H9 (cell line): ENCODE measurements at regions not wholly inside any gene's neighbourhood (a gene's known extent, or its start where the extent isn't known, plus 50 kb on each side); places are given as distances from the start of the nearest gene placed in this dataset.

ENCODE experiments used
- DNase-seq: peaks from one replicate; pipeline ENCODE4 v3.0.0-alpha.2; 2017
- H2AFZ ChIP-seq: one replicate; pipeline ENCODE4 v1.6.1; 2013; ENCODE audit warnings: mild to moderate bottlenecking, low read length, control low read depth, moderate library complexity
- H2AK5ac ChIP-seq: 2 replicates; pipeline ENCODE4 v1.6.1; 2013; ENCODE audit warnings: low read length, control low read depth, mixed read lengths; ENCODE audit not compliant: insufficient read length
- H2BK120ac ChIP-seq: one replicate; pipeline ENCODE4 v1.6.1; 2013; ENCODE audit warnings: low read depth, mild to moderate bottlenecking, low read length, control low read depth, inconsistent platforms; ENCODE audit not compliant: poor library complexity, severe bottlenecking
- H2BK12ac ChIP-seq: 2 replicates; pipeline ENCODE4 v1.6.1; 2013; ENCODE audit warnings: low read length, control low read depth, mixed read lengths, low read depth; ENCODE audit not compliant: insufficient read length
- H2BK15ac ChIP-seq: 2 replicates; pipeline ENCODE4 v1.6.1; 2013; ENCODE audit warnings: low read depth, low read length, control low read depth
- H2BK20ac ChIP-seq: one replicate; pipeline ENCODE4 v1.6.1; 2013; ENCODE audit warnings: low read depth, mild to moderate bottlenecking, low read length, control low read depth, inconsistent platforms; ENCODE audit not compliant: poor library complexity, severe bottlenecking
- H2BK5ac ChIP-seq: 2 replicates; pipeline ENCODE4 v1.6.1; 2013; ENCODE audit warnings: low read length, control low read depth, mixed read lengths; ENCODE audit not compliant: insufficient read length
- H3K14ac ChIP-seq: 2 replicates; pipeline ENCODE4 v1.6.1; 2013; ENCODE audit warnings: low read length, control low read depth; ENCODE audit not compliant: insufficient read depth
- H3K18ac ChIP-seq: 2 replicates; pipeline ENCODE4 v1.6.1; 2013; ENCODE audit warnings: low read depth, mild to moderate bottlenecking, mixed read lengths, low read length, control low read depth; ENCODE audit not compliant: insufficient read length
- H3K23ac ChIP-seq: 2 replicates; pipeline ENCODE4 v1.6.1; 2013; ENCODE audit warnings: low read length, control low read depth, mixed read lengths, low read depth; ENCODE audit not compliant: insufficient read length
- H3K23me2 ChIP-seq: 2 replicates; pipeline ENCODE4 v1.6.1; 2013; ENCODE audit warnings: low read depth, mild to moderate bottlenecking, mixed read lengths, low read length, control low read depth; ENCODE audit not compliant: insufficient read length, poor library complexity, severe bottlenecking
- H3K27ac ChIP-seq: 2 replicates; pipeline ENCODE4 v1.5.1; 2013; ENCODE audit warnings: low read length, control low read depth, mixed read lengths, low read depth; ENCODE audit not compliant: insufficient read length
- H3K27me3 ChIP-seq: 2 replicates; pipeline ENCODE4 v1.6.1; 2013; ENCODE audit warnings: low read length, control low read depth, inconsistent platforms; ENCODE audit not compliant: insufficient read depth
- H3K4ac ChIP-seq: 2 replicates; pipeline ENCODE4 v1.6.1; 2013; ENCODE audit warnings: low read depth, mild to moderate bottlenecking, control low read depth, inconsistent platforms, low read length, moderate library complexity
- H3K4me1 ChIP-seq: 2 replicates; pipeline ENCODE4 v1.6.1; 2013; ENCODE audit warnings: low read length, control low read depth, inconsistent platforms; ENCODE audit not compliant: insufficient read depth
- H3K4me2 ChIP-seq: 2 replicates; pipeline ENCODE4 v1.6.1; 2013; ENCODE audit warnings: low read length, control low read depth, mixed read lengths; ENCODE audit not compliant: insufficient read length, insufficient read depth
- H3K56ac ChIP-seq: 2 replicates; pipeline ENCODE4 v1.6.1; 2013; ENCODE audit warnings: low read depth, mild to moderate bottlenecking, mixed read lengths, low read length, control low read depth; ENCODE audit not compliant: insufficient read length
- H3K79me1 ChIP-seq: 2 replicates; pipeline ENCODE4 v1.6.1; 2013; ENCODE audit warnings: low read depth, mild to moderate bottlenecking, moderate library complexity, low read length, control low read depth, inconsistent platforms; ENCODE audit not compliant: insufficient read depth, poor library complexity, severe bottlenecking
- H3K79me2 ChIP-seq: 2 replicates; pipeline ENCODE4 v1.6.1; 2013; ENCODE audit warnings: low read length, control low read depth, inconsistent platforms; ENCODE audit not compliant: insufficient read depth
- H3K9ac ChIP-seq: 2 replicates; pipeline ENCODE4 v1.6.1; 2013; ENCODE audit warnings: low read length, control low read depth, mixed read lengths; ENCODE audit not compliant: insufficient read length; ENCODE audit errors: extremely low read depth
- H3K9me3 ChIP-seq: one replicate; pipeline ENCODE4 v1.6.1; 2013; ENCODE audit warnings: low read depth, low read length, inconsistent platforms; ENCODE audit not compliant: control insufficient read depth
- H3T11ph ChIP-seq: one replicate; pipeline ENCODE4 v1.6.1; 2013; ENCODE audit warnings: mild to moderate bottlenecking, low read length, control low read depth, inconsistent platforms
- H4K20me1 ChIP-seq: one replicate; pipeline ENCODE4 v1.6.1; 2013; ENCODE audit not compliant: control insufficient read depth, insufficient read length, insufficient read depth
- H4K5ac ChIP-seq: 2 replicates; pipeline ENCODE4 v1.6.1; 2013; ENCODE audit warnings: low read depth, mild to moderate bottlenecking, mixed read lengths, low read length, control low read depth; ENCODE audit not compliant: insufficient read length
- H4K8ac ChIP-seq: replicated peaks from 2 replicates; pipeline ENCODE4 v1.6.1; 2013; ENCODE audit warnings: low read length, control low read depth, mixed read lengths, low read depth; ENCODE audit not compliant: insufficient read length
- H4K91ac ChIP-seq: 2 replicates; pipeline ENCODE4 v1.6.1; 2013; ENCODE audit warnings: low read depth, mild to moderate bottlenecking, moderate library complexity, mixed read lengths, low read length, control low read depth; ENCODE audit not compliant: insufficient read length
- H3K27ac Mint-ChIP-seq, 3 experiments: 2 replicates in 2 of 3; 3 replicates in 1 of 3; pipeline ENCODE4 v1.8.0; 2020 to 2021; ENCODE audit warnings: mixed read lengths in 3 of 3, mild to moderate bottlenecking in 1 of 3, moderate library complexity in 1 of 3
- H3K27me3 Mint-ChIP-seq: 2 replicates; pipeline ENCODE4 v1.8.0; 2021; ENCODE audit warnings: low read depth, mild to moderate bottlenecking, moderate library complexity, mixed read lengths
- H3K36me3 Mint-ChIP-seq, 3 experiments: 2 replicates in 2 of 3; 3 replicates in 1 of 3; pipeline ENCODE4 v1.8.0; 2020 to 2021; ENCODE audit warnings: low read depth in 3 of 3, mixed read lengths in 3 of 3; ENCODE audit not compliant: insufficient read depth in 1 of 3
- H3K4me1 Mint-ChIP-seq, 2 experiments: 2 replicates each; pipeline ENCODE4 v1.8.0; 2020; ENCODE audit warnings: mixed read lengths in 2 of 2
- H3K4me3 Mint-ChIP-seq, 2 experiments: 2 replicates in 1 of 2; 3 replicates in 1 of 2; pipeline ENCODE4 v1.8.0; 2020 to 2021; ENCODE audit warnings: mild to moderate bottlenecking in 2 of 2, mixed read lengths in 2 of 2, moderate library complexity in 1 of 2
- H3K9me3 Mint-ChIP-seq, 2 experiments: 2 replicates in 1 of 2; 3 replicates in 1 of 2; pipeline ENCODE4 v1.8.0; 2020; ENCODE audit warnings: mild to moderate bottlenecking in 2 of 2, mixed read lengths in 2 of 2, moderate library complexity in 1 of 2
- CTCF ChIP-seq: fragments of 200-600 bp; sonication (generic); conservative IDR thresholded peaks from 3 replicates; pipeline ENCODE4 v1.8.0; 2021; ENCODE audit warnings: antibody characterized with exemption, mild to moderate bottlenecking
- WGBS: extraction: QIAGEN DNeasy Blood & Tissue Kit; methylation state at CpG from one replicate; pipeline ENCODE4 v1.1.7; 2013; ENCODE audit warnings: missing lambda C conversion rate, low lambda C conversion rate, mixed read lengths; ENCODE audit not compliant: insufficient read length; ENCODE audit errors: extremely low coverage; 5-methylcytosine and 5-hydroxymethylcytosine counted together

GRCh38 chr7:94099679-94100078, 95.5 kb upstream of the BET1 start:
- no peak overlapping the region for H2AK5ac ChIP-seq
- no peak for DNase-seq
- Mint-ChIP-seq H3K36me3 (peaks cover 0 to 8% (median 5%) of the 10 kb centered on the region in 3 experiments; a peak in 4 of 7 replicates), H3K27me3 (no peaks in the 10 kb centered on the region), H3K4me1 (no peaks in the 10 kb centered on the region), H3K27ac (no peak overlapping the region), H3K4me3 (no peak overlapping the region), H3K9me3 (peaks cover 12 to 18% of the 10 kb centered on the region in 2 experiments; a peak in 3 of 5 replicates)
- H3K79me2 ChIP-seq, result no peaks in the 10 kb centered on the region
- no peak overlapping the region for H2BK5ac ChIP-seq
- TF ChIP-seq CTCF, result no peak
- no peak overlapping the region for H2BK120ac ChIP-seq
- H3K79me1 ChIP-seq, result no peaks in the 10 kb centered on the region
- no peaks in the 10 kb centered on the region for H3K9me3 ChIP-seq
- no peak overlapping the region for H3K56ac ChIP-seq
- H2BK12ac ChIP-seq, result no peak overlapping the region
- no peak overlapping the region for H4K8ac ChIP-seq
- no peak overlapping the region for H3K27ac ChIP-seq
- no peaks in the 10 kb centered on the region for H3K4me1 ChIP-seq
- no peak overlapping the region for H4K5ac ChIP-seq
- H2AFZ ChIP-seq, result no peak overlapping the region
- no peak overlapping the region for H3K4me2 ChIP-seq
- H2BK20ac ChIP-seq, result no peak overlapping the region
- H3K18ac ChIP-seq, result no peak overlapping the region
- no peak overlapping the region for H3K14ac ChIP-seq
- H2BK15ac ChIP-seq, result no peak overlapping the region
- no peaks in the 10 kb centered on the region for H3K27me3 ChIP-seq
- H3T11ph ChIP-seq, result no peak overlapping the region
- H3K4ac ChIP-seq, result no peak overlapping the region
- no CpG with 5 or more reads among the region's 1 CpG for WGBS
- H3K23me2 ChIP-seq, result no peaks in the 10 kb centered on the region
- no peak overlapping the region for H3K23ac ChIP-seq
- no peak overlapping the region for H4K91ac ChIP-seq
- H3K9ac ChIP-seq, result no peak overlapping the region
- no peaks in the 10 kb centered on the region for H4K20me1 ChIP-seq
